ENCODE measurements at regions not wholly inside any gene's neighbourhood (a gene's known extent, or its start where the extent isn't known, plus 50 kb on each side); places are given as distances from the start of the nearest gene placed in this dataset.

GRCh38 chr5:123746683-123747360, 234.8 kb downstream of the CSNK1G3 start:
- no peaks in the 10 kb centered on the region for H4K20me1 ChIP-seq (ENCODE audit: insufficient read depth)
- intact Hi-C loops (cut with micrococcal nuclease), result no loop called here
- H3K9ac ChIP-seq (ENCODE audit: low read length), result no peak overlapping the region
- ATAC-seq (no peak), DNase-seq (ENCODE audit: low read depth, low spot score) (no peak)
- H3K4me3 ChIP-seq (replicated peaks in 1 of 2; ENCODE audit: low read depth in 1 of 2, low read length in 2 of 2), result no peak overlapping the region
- ChIA-PET RAD21 (ENCODE audit: low non-redundant PET in 1 of 2, low total read pairs in 2 of 2, uncharacterized antibody in 2 of 2, unreplicated experiment in 2 of 2) (no interaction called here), CTCF (no interaction called here), POLR2A (no interaction called here)
- H3K79me2 ChIP-seq (ENCODE audit: insufficient read depth, low read length), result no peaks in the 10 kb centered on the region
- no TSS peak for BruUV-seq (replicated peaks)
- H3K27ac ChIP-seq (ENCODE audit: low read depth, low read length), result no peak overlapping the region
- H2AFZ ChIP-seq (ENCODE audit: low read depth, low read length, poor library complexity, severe bottlenecking), result no peak overlapping the region
- TF ChIP-seq POLR2AphosphoS5 (IDR thresholded peaks at IDR 0.05; ENCODE audit: low read depth, low read length), result no peak
- no peak for TF ChIP-seq ELF1 (IDR thresholded peaks at IDR 0.05; ENCODE audit: borderline replicate concordance, low read depth)
- no peak for TF ChIP-seq ATF3 (IDR thresholded peaks at IDR 0.05)
- TF ChIP-seq ZBTB33 (IDR thresholded peaks at IDR 0.05; ENCODE audit: extremely low read depth, insufficient replicate concordance, low read length), result no peak
- TF ChIP-seq, protein P1, sequence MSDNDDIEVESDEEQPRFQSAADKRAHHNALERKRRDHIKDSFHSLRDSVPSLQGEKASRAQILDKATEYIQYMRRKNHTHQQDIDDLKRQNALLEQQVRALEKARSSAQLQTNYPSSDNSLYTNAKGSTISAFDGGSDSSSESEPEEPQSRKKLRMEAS (IDR thresholded peaks at IDR 0.05), result no peak
- TF ChIP-seq SRF (IDR thresholded peaks at IDR 0.05; ENCODE audit: low read depth), result no peak
- TF ChIP-seq YY1 (IDR thresholded peaks at IDR 0.05; ENCODE audit: extremely low read depth, insufficient replicate concordance, low read depth, low read length), result no peak
- no peak for TF ChIP-seq ZNF274 (IDR thresholded peaks at IDR 0.05; ENCODE audit: low read depth, low read length)
- TF ChIP-seq CEBPB (IDR thresholded peaks at IDR 0.05; ENCODE audit: low read depth), result no peak
- no peak for TF ChIP-seq SIN3A (IDR thresholded peaks at IDR 0.05; ENCODE audit: low read depth)
- TF ChIP-seq POLR2A (IDR thresholded peaks at IDR 0.05; ENCODE audit: borderline replicate concordance, extremely low read depth, insufficient read depth, insufficient read length), result no peak
- TF ChIP-seq EGR1 (IDR thresholded peaks at IDR 0.05; ENCODE audit: low read depth), result no peak
- TF ChIP-seq FOSL1 (IDR thresholded peaks at IDR 0.05; ENCODE audit: low read depth), result no peak
- no peak for TF ChIP-seq JUND (IDR thresholded peaks at IDR 0.05)
- TF ChIP-seq ZFX (IDR thresholded peaks at IDR 0.05), result no peak
- TF ChIP-seq RAD21 (IDR thresholded peaks at IDR 0.05; ENCODE audit: low read depth), result no peak
- TF ChIP-seq, protein P2, sequence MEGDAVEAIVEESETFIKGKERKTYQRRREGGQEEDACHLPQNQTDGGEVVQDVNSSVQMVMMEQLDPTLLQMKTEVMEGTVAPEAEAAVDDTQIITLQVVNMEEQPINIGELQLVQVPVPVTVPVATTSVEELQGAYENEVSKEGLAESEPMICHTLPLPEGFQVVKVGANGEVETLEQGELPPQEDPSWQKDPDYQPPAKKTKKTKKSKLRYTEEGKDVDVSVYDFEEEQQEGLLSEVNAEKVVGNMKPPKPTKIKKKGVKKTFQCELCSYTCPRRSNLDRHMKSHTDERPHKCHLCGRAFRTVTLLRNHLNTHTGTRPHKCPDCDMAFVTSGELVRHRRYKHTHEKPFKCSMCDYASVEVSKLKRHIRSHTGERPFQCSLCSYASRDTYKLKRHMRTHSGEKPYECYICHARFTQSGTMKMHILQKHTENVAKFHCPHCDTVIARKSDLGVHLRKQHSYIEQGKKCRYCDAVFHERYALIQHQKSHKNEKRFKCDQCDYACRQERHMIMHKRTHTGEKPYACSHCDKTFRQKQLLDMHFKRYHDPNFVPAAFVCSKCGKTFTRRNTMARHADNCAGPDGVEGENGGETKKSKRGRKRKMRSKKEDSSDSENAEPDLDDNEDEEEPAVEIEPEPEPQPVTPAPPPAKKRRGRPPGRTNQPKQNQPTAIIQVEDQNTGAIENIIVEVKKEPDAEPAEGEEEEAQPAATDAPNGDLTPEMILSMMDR (IDR thresholded peaks at IDR 0.05 in 2 of 3, conservative IDR thresholded peaks at IDR 0.05 in 1 of 3; ENCODE audit: borderline replicate concordance in 1 of 3, insufficient read depth in 1 of 3, low read depth in 2 of 3, low read length in 2 of 3), result no peak
- no peaks in the 10 kb centered on the region for H3K27me3 ChIP-seq (ENCODE audit: insufficient read depth, low read length)
- H3K36me3 ChIP-seq (ENCODE audit: control insufficient read depth in 1 of 2, insufficient read depth in 2 of 2, low read length in 2 of 2), result no peaks in the 10 kb centered on the region
- no peaks in the 10 kb centered on the region for H3K9me2 ChIP-seq (ENCODE audit: insufficient read depth)
- no peaks in the 10 kb centered on the region for H3K4me1 ChIP-seq (ENCODE audit: control insufficient read depth in 1 of 2, insufficient read depth in 2 of 2, low read length in 2 of 2)
- no peaks in the 10 kb centered on the region for H3K9me3 ChIP-seq (ENCODE audit: control insufficient read depth in 1 of 2, insufficient read depth in 1 of 2, low read depth in 1 of 2, low read length in 2 of 2)
- no peak overlapping the region for H3K4me2 ChIP-seq (ENCODE audit: low read length)

Data from HCT116 (cell line).